ENCODE measurements at regions not wholly inside any gene's neighbourhood (a gene's known extent, or its start where the extent isn't known, plus 50 kb on each side); places are given as distances from the start of the nearest gene placed in this dataset.
A peak's percentile ranks its signal among the peaks of the same experiment; 100 is the strongest.

DNA sequence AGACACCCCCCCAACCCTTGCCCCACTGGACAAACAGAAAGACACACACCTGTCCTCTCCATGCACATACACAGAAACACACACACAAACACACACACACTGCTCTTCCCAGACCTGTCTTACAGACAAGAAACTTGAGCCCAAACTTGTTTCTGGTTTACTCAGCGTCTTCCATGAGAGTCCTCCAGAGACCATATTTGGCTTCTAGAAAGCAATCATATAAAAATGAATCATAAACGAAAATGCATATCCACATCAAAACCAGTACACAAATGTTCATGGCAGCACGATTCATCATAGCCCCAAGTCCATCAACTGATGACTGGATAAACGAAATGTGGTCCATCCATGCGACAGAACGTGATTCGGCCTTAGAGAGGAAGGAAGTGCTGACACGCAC is 84.2 kb upstream of the ASAP2 start:
- Histone ChIP-seq H3K4me3 (ENCODE audit: low read depth, low read length) (no peak overlapping the region), H3K4me1 (ENCODE audit: insufficient read depth) (no peaks in the 10 kb centered on the region), H3K36me3 (ENCODE audit: insufficient read depth) (no peaks in the 10 kb centered on the region), H3K27ac (ENCODE audit: low read depth) (no peak overlapping the region)
- 92% methylated on average over 8 of the region's 8 CpGs for WGBS
- DNase-seq (ENCODE audit: extremely low spot score) = no peak

DNA sequence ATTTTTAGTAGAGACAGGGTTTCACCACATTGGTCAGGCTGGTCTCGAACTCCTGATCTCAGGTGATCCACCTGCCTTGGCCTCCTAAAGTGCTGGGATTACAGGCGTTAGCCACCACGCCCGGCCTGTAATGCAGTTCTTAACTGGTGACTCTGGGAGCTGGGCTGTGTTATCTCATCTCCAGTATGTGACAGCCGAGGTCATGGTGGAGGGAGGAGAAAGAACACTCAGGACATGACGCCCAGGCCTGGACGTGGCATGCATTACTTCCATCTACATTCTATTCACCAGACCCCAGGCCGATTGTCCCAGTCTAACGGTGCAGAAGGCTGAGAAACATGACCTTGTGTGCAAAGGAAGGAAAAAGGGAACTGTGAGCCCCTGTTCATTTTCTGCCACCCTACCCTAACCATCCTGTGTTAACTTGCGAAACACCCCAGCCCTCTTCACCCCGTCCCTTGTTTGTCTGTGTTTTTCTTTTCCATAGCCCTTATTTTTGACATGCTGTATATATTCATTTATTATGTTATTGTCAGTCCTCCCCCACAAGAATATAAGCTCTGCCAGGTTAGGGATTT is 88.1 kb upstream of the ASAP2 start:
- 85% methylated on average over 11 of the region's 11 CpGs for WGBS
- H3K4me1 ChIP-seq (ENCODE audit: insufficient read depth) = no peaks in the 10 kb centered on the region
- H3K4me3 ChIP-seq (ENCODE audit: low read depth, low read length) = no peak overlapping the region
- DNase-seq (ENCODE audit: extremely low spot score) = no peak
- H3K36me3 ChIP-seq (ENCODE audit: insufficient read depth) = no peaks in the 10 kb centered on the region
- H3K27ac ChIP-seq (ENCODE audit: low read depth) = no peak overlapping the region

DNA sequence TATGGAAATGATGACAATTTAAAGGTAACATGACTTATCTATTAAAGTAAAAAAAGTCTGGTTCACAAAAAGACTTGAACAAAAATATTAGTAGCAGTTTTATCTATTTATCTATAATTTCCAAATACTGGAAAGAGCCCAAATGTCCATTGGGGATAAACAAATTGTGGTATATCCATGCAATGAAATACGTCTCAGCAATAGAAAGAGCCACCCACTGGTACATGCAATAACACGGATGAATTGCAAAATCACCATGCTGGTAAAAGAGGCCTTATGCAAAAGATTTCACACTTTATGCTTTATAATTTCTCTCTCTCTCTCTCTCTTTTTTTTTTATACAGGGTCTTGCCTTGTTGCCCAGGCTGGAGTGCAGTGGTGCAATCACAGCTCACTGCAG is 91.4 kb upstream of the ASAP2 start:
- no peak overlapping the region for H3K27ac ChIP-seq (ENCODE audit: low read depth)
- no peak for DNase-seq (ENCODE audit: extremely low spot score)
- WGBS = 98% methylated on average over 2 of the region's 2 CpGs
- no peaks in the 10 kb centered on the region for H3K36me3 ChIP-seq (ENCODE audit: insufficient read depth)
- H3K4me1 ChIP-seq (ENCODE audit: insufficient read depth) = no peaks in the 10 kb centered on the region
- no peak overlapping the region for H3K4me3 ChIP-seq (ENCODE audit: low read depth, low read length)

DNA sequence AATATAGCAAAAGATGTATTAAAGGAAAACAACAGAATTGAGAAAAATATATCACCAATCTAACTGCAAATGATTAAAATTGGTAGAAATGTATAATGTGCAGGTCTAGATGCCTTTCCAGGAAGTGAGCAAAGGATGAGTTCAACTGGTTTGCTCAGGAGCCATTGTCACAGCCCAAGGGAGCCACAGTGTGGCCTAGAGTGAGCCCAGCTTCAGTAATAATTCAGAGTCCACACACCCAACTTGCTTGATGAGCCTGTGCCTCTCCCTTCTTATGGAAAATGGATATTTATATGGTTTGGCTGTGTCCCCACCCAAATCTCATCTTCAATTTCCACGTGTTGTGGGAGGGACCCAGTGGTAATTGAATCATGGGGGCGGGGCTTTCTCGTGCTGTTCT is 92.2 kb upstream of the ASAP2 start:
- Histone ChIP-seq H3K27ac (ENCODE audit: low read depth) (no peak overlapping the region), H3K4me1 (ENCODE audit: insufficient read depth) (no peaks in the 10 kb centered on the region), H3K36me3 (ENCODE audit: insufficient read depth) (no peaks in the 10 kb centered on the region), H3K4me3 (ENCODE audit: low read depth, low read length) (no peak overlapping the region)
- 83% methylated on average over 3 of the region's 3 CpGs for WGBS
- no peak for DNase-seq (ENCODE audit: extremely low spot score)

DNA sequence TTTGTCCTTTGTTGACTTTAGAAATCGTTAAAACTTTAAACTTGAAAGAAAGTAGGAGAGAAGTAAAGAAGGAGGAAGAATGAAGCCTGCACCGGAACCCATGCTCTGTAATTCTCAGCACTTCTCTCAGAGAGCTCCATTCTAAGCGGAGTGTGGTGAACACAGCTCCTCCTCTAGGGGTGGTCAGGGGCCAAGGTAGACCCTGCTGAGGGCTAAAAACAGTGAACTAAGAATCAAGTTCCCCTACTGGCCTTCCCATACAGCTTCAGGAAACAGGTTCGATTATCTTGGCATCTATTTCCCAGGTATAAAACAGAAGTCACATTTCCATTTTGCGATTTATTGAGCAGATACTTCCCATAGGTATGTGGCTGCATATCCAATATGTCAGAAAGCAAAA is 92.7 kb upstream of the ASAP2 start:
- Histone ChIP-seq H3K4me3 (ENCODE audit: low read depth, low read length) (no peak overlapping the region), H3K4me1 (ENCODE audit: insufficient read depth) (no peaks in the 10 kb centered on the region), H3K27ac (ENCODE audit: low read depth) (no peak overlapping the region), H3K36me3 (ENCODE audit: insufficient read depth) (no peaks in the 10 kb centered on the region)
- WGBS = 69% methylated on average over 5 of the region's 5 CpGs
- DNase-seq (ENCODE audit: extremely low spot score) = no peak

DNA sequence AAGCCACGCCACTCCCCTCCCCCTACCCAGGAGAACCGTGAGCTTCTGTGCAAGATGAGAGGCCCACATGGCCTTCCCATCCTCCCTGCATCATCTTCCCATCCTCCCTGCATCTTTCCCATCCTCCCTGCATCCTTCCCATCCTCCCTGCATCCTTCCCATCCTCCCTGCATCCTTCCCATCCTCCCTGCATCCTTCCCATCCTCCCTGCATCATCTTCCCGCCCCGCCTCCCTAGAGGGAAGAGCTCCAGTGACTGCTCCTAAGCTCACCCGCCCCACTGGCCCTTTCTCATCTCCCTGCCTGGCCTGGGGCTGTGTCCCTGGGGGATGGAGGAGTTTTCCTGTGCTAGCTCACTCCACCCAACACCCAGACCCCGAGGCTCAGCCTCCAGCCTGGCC is 93.3 kb upstream of the ASAP2 start:
- 86% methylated on average over 6 of the region's 6 CpGs for WGBS

DNA sequence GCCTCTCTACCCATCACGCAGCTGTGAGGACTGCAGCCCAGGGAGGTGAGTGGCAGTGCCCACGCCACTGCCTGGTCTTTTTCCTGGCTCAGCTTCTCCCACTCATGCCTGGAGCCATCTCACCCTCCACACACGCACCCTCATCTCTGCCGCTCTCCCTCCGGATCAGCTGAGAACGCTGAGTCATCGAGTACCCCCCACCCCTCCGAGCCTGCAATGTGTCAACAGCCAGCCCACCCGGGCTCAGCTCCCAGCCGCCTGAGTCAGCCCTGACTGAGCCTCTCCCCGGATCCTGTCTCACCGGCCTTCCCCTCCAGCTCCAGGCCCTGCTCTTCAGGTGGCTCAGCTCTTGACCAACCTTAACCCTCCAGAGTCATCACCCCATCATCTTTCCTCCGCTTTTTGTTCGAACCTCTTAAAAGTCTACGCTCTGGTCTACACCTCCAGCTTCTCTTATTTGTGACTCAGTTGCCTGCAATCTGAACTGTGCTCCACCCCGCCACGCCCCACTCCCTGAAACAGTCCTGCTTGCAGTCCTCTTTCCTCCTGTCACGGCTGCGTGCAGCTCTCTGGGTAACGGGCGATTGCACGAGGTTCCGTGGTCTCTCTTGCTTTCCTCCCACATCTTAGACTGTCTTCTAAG is 94.4 kb upstream of the ASAP2 start:
- no peak overlapping the region for H3K27ac ChIP-seq (ENCODE audit: low read depth)
- DNase-seq (ENCODE audit: extremely low spot score) = no peak

More for the DNA sequence above, 93.3 kb upstream of the ASAP2 start:
- no peaks in the 10 kb centered on the region for H3K36me3 ChIP-seq (ENCODE audit: insufficient read depth)
- H3K27ac ChIP-seq (ENCODE audit: low read depth) = no peak overlapping the region
- H3K4me3 ChIP-seq (ENCODE audit: low read depth, low read length) = no peak overlapping the region
- no peaks in the 10 kb centered on the region for H3K4me1 ChIP-seq (ENCODE audit: insufficient read depth)
- DNase-seq (ENCODE audit: extremely low spot score) = no peak

DNA sequence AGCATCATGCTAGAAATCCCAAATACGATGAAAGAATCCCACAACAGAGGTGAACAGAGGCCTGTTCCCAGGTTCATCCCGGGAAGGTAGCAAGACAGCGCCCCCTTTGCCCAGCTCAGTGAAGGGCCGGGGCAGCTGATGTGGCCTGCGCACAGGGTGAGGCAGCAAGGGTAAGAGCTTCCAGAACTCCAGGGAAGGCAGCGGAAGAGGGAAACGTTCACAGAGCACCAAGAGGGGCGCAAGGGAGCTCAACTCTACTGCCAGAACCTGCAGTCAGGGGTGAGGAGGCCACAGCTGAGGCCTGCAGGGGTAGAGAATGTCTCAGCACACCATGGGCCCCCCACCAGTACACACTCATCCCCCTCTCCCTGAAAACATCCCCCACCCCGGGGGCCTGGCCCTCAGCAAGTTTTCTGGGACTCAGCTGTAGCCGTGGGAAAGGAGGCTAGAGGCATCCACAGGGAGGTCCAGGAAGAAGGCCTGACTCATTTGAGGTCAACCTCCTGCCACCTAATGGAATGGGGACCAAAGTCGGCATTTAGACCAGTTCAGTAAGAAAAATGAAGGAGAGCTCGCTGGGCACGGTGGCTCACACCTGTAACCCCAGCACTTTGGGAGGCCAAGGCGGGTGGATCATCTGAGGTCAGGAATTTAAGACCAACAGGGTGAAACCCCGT is 95.6 kb upstream of the ASAP2 start:
- no peak overlapping the region for H3K27ac ChIP-seq (ENCODE audit: low read depth)
- H3K36me3 ChIP-seq (ENCODE audit: insufficient read depth) = no peaks in the 10 kb centered on the region
- no peak overlapping the region for H3K4me3 ChIP-seq (ENCODE audit: low read depth, low read length)
- 92% methylated on average over 15 of the region's 15 CpGs for WGBS
- DNase-seq (ENCODE audit: extremely low spot score) = no peak
- H3K4me1 ChIP-seq (ENCODE audit: insufficient read depth) = no peaks in the 10 kb centered on the region

More for the DNA sequence above, 94.4 kb upstream of the ASAP2 start:
- no peaks in the 10 kb centered on the region for H3K4me1 ChIP-seq (ENCODE audit: insufficient read depth)
- H3K36me3 ChIP-seq (ENCODE audit: insufficient read depth) = no peaks in the 10 kb centered on the region
- H3K4me3 ChIP-seq (ENCODE audit: low read depth, low read length) = no peak overlapping the region
- 34% methylated on average over 23 of the region's 23 CpGs for WGBS

DNA sequence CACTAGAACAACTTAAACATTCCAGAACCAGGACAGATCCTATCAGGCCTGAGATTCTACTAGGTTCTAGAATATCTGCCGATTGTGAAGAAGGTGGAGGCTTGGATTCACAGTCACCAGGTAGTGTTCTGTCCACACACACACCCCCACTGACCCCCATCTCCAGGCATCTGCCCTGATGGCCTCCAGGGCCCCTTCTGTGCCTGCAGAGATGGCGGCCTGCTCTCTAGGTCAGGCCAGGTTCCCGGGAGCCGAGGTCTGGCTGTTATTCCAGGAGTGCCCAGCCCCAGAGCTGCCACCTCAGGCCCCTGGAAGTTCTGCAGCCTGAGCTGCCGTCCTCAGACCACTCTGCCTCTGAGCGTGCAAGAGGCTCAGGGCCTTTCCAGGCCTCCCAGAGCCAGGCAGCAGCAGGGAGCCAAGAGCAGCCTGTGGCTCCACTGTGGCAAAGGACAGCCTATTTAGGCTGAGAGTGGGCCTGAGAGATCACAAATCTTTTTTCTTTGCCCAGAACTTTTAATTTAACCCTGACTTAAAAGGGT is 96.2 kb upstream of the ASAP2 start:
- no peaks in the 10 kb centered on the region for H3K36me3 ChIP-seq (ENCODE audit: insufficient read depth)
- H3K27ac ChIP-seq (ENCODE audit: low read depth) = no peak overlapping the region
- no peak for DNase-seq (ENCODE audit: extremely low spot score)
- no peak overlapping the region for H3K4me3 ChIP-seq (ENCODE audit: low read depth, low read length)
- 94% methylated on average over 6 of the region's 6 CpGs for WGBS
- H3K4me1 ChIP-seq (ENCODE audit: insufficient read depth) = no peaks in the 10 kb centered on the region

DNA sequence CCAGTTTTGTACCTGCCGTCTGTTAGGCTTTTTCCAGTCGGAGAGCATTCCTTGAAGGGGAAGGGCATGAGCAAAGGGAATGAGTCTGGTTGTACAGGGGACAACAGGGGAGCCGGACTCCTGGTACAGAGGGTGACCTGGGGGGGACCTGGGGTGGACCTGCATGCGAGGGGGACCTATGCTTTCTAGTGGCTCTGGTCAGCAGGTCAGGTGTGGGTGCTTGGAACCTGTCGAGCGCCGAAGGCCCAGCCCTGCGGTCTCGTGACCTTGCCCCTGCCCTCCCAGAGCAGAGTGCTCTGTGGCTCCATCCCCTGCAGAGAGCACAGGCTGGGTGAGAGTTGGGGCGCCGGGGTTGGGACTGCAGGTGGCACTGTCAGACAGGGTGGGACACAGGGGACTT is 96.7 kb upstream of the ASAP2 start:
- H3K36me3 ChIP-seq (ENCODE audit: insufficient read depth) = no peaks in the 10 kb centered on the region
- no peak overlapping the region for H3K4me3 ChIP-seq (ENCODE audit: low read depth, low read length)
- 99% methylated on average over 11 of the region's 11 CpGs for WGBS
- H3K27ac ChIP-seq (ENCODE audit: low read depth) = no peak overlapping the region
- H3K4me1 ChIP-seq (ENCODE audit: insufficient read depth) = no peaks in the 10 kb centered on the region
- no peak for DNase-seq (ENCODE audit: extremely low spot score)

DNA sequence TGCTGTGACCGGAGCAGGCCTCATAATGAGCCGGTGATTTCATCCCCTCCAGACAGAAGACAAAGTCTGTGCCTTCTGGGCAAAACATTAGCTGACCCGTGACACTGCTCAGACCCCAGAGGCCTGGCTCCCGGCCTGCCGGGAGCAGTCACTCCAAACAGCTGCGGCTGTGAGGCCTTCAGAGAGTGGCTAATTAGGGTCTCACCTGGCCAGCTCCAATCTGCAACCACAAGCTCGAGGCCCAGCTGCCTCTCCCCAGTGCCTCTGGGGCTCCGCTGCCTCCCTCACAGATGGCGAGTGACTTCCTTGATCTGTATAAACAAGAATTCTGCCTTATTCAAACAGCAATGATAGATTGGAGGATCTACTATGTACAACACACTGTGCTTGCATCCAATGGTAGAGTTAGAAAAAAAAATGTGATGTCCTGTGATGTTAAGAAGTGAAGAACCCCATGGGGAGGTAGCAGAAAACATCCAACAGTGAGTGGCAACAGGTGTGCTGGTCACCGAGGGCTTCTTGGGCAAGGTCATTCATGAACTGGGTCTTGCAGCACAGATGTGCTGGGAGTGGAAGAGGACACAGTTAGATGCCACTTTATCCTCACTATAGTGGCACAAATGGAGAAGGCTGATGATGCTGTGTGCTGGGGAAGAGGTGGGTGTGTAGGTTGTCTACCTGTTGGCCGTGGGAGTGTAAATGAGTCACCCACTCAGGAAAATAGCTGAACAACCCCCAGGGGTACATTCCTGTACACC is 98.2 kb upstream of the ASAP2 start:
- peak overlapping the region; percentile 34 for H3K27ac ChIP-seq (ENCODE audit: low read depth)
- DNase-seq (ENCODE audit: extremely low spot score) = no peak
- no peaks in the 10 kb centered on the region for H3K36me3 ChIP-seq (ENCODE audit: insufficient read depth)
- WGBS = 80% methylated on average over 11 of the region's 11 CpGs
- no peaks in the 10 kb centered on the region for H3K4me1 ChIP-seq (ENCODE audit: insufficient read depth)
- no peak overlapping the region for H3K4me3 ChIP-seq (ENCODE audit: low read depth, low read length)

DNA sequence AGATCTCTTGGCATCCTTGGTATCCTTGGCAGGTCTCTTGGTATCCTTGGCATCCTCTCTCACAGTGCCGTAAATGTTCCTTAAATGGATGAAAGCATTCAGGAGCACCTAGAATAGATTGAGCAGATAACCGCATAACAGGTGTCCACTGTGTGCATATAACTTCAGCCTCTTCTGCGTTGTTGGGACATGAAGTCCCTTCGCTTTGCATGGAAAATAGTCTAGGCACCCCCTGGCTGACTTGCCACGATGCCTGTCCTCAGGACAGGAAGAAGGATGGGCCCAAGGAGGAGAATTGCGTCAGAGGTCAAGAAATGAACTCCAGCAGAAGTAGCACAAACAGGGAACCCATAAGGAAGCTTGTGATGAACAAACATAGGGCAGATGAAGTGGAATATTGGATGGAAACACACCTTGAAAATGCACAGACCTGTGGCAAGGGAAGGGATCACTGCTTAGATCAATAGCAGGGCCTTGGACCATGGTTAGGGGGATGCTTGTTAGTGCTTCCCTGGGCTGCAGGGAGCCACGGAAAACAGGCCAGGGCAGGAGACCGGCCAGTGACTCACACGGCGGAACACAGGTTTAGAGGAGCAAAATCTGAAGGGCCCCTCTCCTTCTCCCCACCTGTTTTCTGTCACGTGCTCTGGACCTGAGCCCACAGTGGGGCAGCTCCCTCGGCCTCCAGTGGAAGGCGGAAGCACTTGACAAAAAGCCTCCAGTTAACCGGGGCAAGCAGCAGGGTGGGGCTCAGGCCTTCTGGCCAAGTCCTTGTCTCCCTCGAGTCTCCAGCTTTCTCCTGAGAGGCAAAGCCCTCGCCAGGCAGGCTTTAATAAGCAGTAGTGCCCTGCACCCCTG is 99.2 kb upstream of the ASAP2 start:
- Histone ChIP-seq H3K4me3 (ENCODE audit: low read depth, low read length) (no peak overlapping the region), H3K36me3 (ENCODE audit: insufficient read depth) (no peaks in the 10 kb centered on the region), H3K27ac (ENCODE audit: low read depth) (peak overlapping the region; percentile 63), H3K4me1 (ENCODE audit: insufficient read depth) (peaks cover 2% of the 10 kb centered on the region)
- 75% methylated on average over 16 of the region's 16 CpGs for WGBS
- no peak for DNase-seq (ENCODE audit: extremely low spot score)

All from urinary bladder (tissue), 3 donors.